Osteocyte (in vitro differentiated cells): ENCODE measurements at regions not wholly inside any gene's neighbourhood (a gene's known extent, or its start where the extent isn't known, plus 50 kb on each side); places are given as distances from the start of the nearest gene placed in this dataset.

ENCODE experiments used
- DNase-seq: peaks from one replicate; pipeline ENCODE4 v3.0.0; 2021; ENCODE audit warnings: mixed read lengths; ENCODE audit not compliant: unreplicated experiment; ENCODE audit errors: extremely low spot score
- H3K27ac Mint-ChIP-seq: one replicate; pipeline ENCODE4 v1.8.0; 2021; ENCODE audit warnings: mild to moderate bottlenecking, mixed read lengths; ENCODE audit not compliant: unreplicated experiment
- H3K27me3 Mint-ChIP-seq: one replicate; pipeline ENCODE4 v1.8.0; 2021; ENCODE audit warnings: mixed read lengths; ENCODE audit not compliant: unreplicated experiment
- H3K36me3 Mint-ChIP-seq: one replicate; pipeline ENCODE4 v1.8.0; 2021; ENCODE audit warnings: mixed read lengths; ENCODE audit not compliant: unreplicated experiment
- H3K4me1 Mint-ChIP-seq: one replicate; pipeline ENCODE4 v1.8.0; 2021; ENCODE audit warnings: mixed read lengths; ENCODE audit not compliant: unreplicated experiment
- H3K4me3 Mint-ChIP-seq: one replicate; pipeline ENCODE4 v1.8.0; 2021; ENCODE audit warnings: mild to moderate bottlenecking, moderate library complexity, mixed read lengths; ENCODE audit not compliant: unreplicated experiment
- H3K9me3 Mint-ChIP-seq: one replicate; pipeline ENCODE4 v1.8.0; 2021; ENCODE audit warnings: mixed read lengths; ENCODE audit not compliant: unreplicated experiment
- CTCF ChIP-seq: fragments of 200-600 bp; sonication (generic); IDR thresholded peaks from 2 replicates; pipeline ENCODE4 v1.5.0; 2021; ENCODE audit warnings: antibody characterized with exemption, mild to moderate bottlenecking, moderate library complexity

GRCh38 chr13:38213314-38213713, 136.3 kb upstream of the UFM1 start:
- no peak for DNase-seq
- peaks cover 14% of the 10 kb centered on the region for H3K9me3 Mint-ChIP-seq
- TF ChIP-seq CTCF = no peak
- no peaks in the 10 kb centered on the region for H3K27me3 Mint-ChIP-seq
- H3K4me3 Mint-ChIP-seq = no peak overlapping the region
- peaks cover 2% of the 10 kb centered on the region for H3K4me1 Mint-ChIP-seq
- H3K27ac Mint-ChIP-seq = no peak overlapping the region
- H3K36me3 Mint-ChIP-seq = peaks cover 2% of the 10 kb centered on the region

DNA sequence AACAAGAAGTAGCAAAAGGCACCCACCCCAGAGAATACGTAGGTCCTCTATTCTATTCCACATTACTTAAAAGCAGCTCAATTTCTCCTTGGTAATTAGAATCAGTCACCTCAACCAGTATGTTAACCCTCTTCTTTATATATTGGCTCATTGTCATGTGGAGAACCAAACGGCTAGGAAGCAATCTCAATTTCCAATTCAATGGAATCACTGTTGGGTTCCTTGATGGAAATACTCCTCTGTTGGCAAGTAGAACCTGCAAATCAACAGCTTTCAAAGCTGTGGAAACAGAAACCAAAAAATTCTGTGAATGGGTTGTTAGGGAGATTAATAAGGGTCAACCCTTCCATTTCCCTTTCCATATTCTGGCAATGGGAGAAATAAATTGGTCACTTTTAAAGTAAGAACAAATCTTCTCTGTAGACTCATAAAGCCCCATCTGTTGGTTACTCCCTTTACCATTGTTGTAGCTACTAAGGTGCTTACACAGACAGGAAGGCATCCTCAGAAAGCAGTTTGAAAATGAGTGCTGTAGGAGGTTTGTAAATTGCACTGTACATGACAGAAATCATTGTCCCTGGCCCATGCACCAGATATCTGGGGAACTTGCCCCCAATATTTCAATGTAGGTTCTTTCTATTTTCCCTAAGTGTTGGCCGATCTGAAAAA, 138.6 kb upstream of the UFM1 start:
- Mint-ChIP-seq H3K4me1 (peaks cover 2% of the 10 kb centered on the region), H3K27me3 (no peaks in the 10 kb centered on the region), H3K9me3 (peaks cover 14% of the 10 kb centered on the region), H3K4me3 (no peak overlapping the region), H3K36me3 (peaks cover 2% of the 10 kb centered on the region), H3K27ac (no peak overlapping the region)
- no peak for TF ChIP-seq CTCF
- DNase-seq = no peak

DNA sequence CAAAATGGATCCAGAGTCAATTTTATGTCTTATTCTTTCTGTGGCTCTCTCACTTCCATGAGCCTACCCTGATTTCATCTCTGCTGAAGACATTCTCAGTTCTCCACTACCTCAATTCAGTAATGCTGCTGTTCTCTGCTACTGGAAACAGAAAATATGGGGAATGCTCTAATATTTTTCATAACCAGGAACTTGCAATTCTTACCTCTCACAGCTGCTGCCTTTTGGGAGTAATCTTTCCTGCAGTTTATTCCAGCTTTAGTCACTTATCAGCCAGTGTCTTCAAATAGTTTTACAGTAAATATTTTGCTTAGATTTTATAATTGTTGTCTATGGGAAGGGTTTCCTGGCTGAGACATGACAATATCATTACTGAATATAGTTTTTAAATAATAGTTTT, 145.1 kb upstream of the UFM1 start:
- Mint-ChIP-seq H3K27me3 (peaks cover 20% of the 10 kb centered on the region), H3K9me3 (no peaks in the 10 kb centered on the region), H3K36me3 (no peaks in the 10 kb centered on the region), H3K4me1 (no peaks in the 10 kb centered on the region), H3K27ac (no peak overlapping the region), H3K4me3 (no peak overlapping the region)
- TF ChIP-seq CTCF = no peak
- no peak for DNase-seq

DNA sequence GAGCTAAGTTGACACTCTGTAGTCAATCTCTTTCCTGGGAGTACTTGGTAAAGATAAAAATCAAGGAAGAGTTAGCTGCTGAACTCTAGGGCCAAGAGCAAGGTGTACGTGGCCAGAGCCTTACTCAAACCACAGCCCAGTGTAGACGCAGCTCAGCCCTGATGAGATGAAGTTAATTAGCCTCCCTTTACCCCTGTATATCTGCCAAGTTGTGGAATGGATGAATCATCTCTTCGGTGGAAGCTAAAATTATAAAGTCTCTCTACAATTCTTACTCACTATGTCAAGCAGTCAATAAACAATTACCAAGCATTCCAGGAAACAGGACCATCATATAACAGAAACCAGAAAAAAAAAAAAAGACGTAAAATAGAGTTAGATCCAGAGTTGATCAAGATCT, 146.9 kb upstream of the UFM1 start:
- no peak for DNase-seq

DNA sequence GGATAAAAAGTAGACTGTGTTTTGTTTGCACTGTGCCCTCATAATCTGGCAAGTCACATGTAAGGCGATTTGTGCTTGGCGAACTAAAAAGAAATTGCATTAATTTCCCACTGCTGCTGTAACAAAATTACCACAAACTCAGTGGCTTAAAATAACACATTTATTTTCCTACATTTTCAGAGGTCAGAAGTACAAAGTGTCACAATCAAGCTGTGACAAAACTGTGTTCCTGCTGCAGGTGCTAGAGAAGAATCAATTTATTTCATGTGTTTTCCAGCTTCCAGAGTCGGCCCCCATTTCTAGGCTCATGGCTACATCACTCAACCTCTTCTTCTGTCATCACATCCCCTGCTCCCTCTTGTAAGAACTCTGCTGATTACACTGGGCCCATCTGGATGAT, 158.6 kb upstream of the UFM1 start:
- DNase-seq = no peak
- no peak for TF ChIP-seq CTCF
- Mint-ChIP-seq H3K27me3 (no peaks in the 10 kb centered on the region), H3K4me1 (no peaks in the 10 kb centered on the region), H3K4me3 (no peak overlapping the region), H3K27ac (no peak overlapping the region), H3K36me3 (no peaks in the 10 kb centered on the region), H3K9me3 (no peaks in the 10 kb centered on the region)

More for the DNA sequence above, 146.9 kb upstream of the UFM1 start:
- Mint-ChIP-seq H3K27me3 (peaks cover 20% of the 10 kb centered on the region), H3K36me3 (no peaks in the 10 kb centered on the region), H3K4me1 (no peaks in the 10 kb centered on the region), H3K9me3 (no peaks in the 10 kb centered on the region), H3K27ac (no peak overlapping the region), H3K4me3 (no peak overlapping the region)
- no peak for TF ChIP-seq CTCF
